GM18868 (cell line): ENCODE measurements at regions not wholly inside any gene's neighbourhood (a gene's known extent, or its start where the extent isn't known, plus 50 kb on each side); places are given as distances from the start of the nearest gene placed in this dataset.
"Not testable (repeated sequence)": the region's sequence is repeated elsewhere in the genome, so short reads cannot be mapped to it uniquely, and the experiment has no call there.

ENCODE experiments used
- ATAC-seq: cut with Tn5 transposase; IDR thresholded peaks from one replicate; pipeline ENCODE4 v1.9.1; 2021; ENCODE audit warnings: mild to moderate bottlenecking, moderate library complexity; ENCODE audit not compliant: unreplicated experiment

GRCh38 chr7:12826079-12826478 is 138.6 kb downstream of the ARL4A start:
- ATAC-seq, result no peak

- no peak for ATAC-seq
These were observed 139.9 kb downstream of the ARL4A start for GRCh38 chr7:12827219-12827821.

- no peak for ATAC-seq
These were observed 140.5 kb downstream of the ARL4A start for GRCh38 chr7:12827920-12828319.

GRCh38 chr7:12831024-12831423 is 143.6 kb downstream of the ARL4A start:
- ATAC-seq, result no peak

GRCh38 chr7:12833829-12834228 is 146.4 kb downstream of the ARL4A start:
- no peak for ATAC-seq

GRCh38 chr7:12834782-12835181 is 147.3 kb downstream of the ARL4A start:
- no peak for ATAC-seq

GRCh38 chr7:12839508-12840153 is 152.2 kb downstream of the ARL4A start:
- ATAC-seq, result no peak

GRCh38 chr7:12844732-12845131 is 157.3 kb downstream of the ARL4A start:
- not testable (repeated sequence) for ATAC-seq

GRCh38 chr7:12847001-12847400 is 159.6 kb downstream of the ARL4A start:
- ATAC-seq, result no peak

- no peak for ATAC-seq
These were observed 163.7 kb downstream of the ARL4A start for GRCh38 chr7:12851142-12851541.

GRCh38 chr7:12851841-12852240 is 164.4 kb downstream of the ARL4A start:
- no peak for ATAC-seq

- no peak for ATAC-seq
These were observed 167.6 kb downstream of the ARL4A start for GRCh38 chr7:12855036-12855435.

GRCh38 chr7:12859761-12860160 is 172.3 kb downstream of the ARL4A start:
- no peak for ATAC-seq

GRCh38 chr7:12861070-12861469 is 173.6 kb downstream of the ARL4A start:
- ATAC-seq, result no peak

- no peak for ATAC-seq
These were observed 174.7 kb downstream of the ARL4A start for GRCh38 chr7:12862146-12862545.

- no peak for ATAC-seq
These were observed 177.1 kb downstream of the ARL4A start for GRCh38 chr7:12864470-12865046.

- no peak for ATAC-seq
These were observed 178.2 kb downstream of the ARL4A start for GRCh38 chr7:12865593-12865992.

- ATAC-seq, result no peak
These were observed 178.8 kb downstream of the ARL4A start for GRCh38 chr7:12866207-12866606.

GRCh38 chr7:12868027-12868426 is 180.6 kb downstream of the ARL4A start:
- ATAC-seq, result no peak

- no peak for ATAC-seq
These were observed 182.8 kb downstream of the ARL4A start for GRCh38 chr7:12870219-12870618.

- no peak for ATAC-seq
These were observed 185.1 kb downstream of the ARL4A start for GRCh38 chr7:12872487-12872886.

- ATAC-seq, result no peak
These were observed 186.1 kb downstream of the ARL4A start for GRCh38 chr7:12873571-12873970.

- ATAC-seq, result no peak
These were observed 191.7 kb downstream of the ARL4A start for GRCh38 chr7:12879139-12879538.
